ENCODE measurements at regions not wholly inside any gene's neighbourhood (a gene's known extent, or its start where the extent isn't known, plus 50 kb on each side); places are given as distances from the start of the nearest gene placed in this dataset.

DNA sequence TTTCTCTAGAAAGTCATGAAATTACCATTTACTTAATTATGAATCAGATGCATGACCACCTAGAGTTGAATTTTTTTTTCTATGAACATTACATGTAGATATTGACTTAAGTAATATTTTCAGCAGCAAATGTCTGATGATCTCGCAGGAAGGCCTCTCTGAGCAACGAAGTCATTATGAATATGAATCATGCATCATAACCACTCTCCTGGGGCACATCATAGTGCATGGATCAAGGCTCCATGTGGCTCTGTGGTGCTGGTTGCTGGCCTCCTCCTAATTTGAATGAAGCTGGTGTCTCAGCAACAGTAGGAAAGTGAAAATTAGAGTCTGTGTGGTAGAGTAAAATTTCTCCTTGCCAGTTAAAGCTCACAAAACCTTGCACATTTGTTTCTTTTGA, 121.4 kb upstream of the INHBA start:
- TF ChIP-seq, protein P1, sequence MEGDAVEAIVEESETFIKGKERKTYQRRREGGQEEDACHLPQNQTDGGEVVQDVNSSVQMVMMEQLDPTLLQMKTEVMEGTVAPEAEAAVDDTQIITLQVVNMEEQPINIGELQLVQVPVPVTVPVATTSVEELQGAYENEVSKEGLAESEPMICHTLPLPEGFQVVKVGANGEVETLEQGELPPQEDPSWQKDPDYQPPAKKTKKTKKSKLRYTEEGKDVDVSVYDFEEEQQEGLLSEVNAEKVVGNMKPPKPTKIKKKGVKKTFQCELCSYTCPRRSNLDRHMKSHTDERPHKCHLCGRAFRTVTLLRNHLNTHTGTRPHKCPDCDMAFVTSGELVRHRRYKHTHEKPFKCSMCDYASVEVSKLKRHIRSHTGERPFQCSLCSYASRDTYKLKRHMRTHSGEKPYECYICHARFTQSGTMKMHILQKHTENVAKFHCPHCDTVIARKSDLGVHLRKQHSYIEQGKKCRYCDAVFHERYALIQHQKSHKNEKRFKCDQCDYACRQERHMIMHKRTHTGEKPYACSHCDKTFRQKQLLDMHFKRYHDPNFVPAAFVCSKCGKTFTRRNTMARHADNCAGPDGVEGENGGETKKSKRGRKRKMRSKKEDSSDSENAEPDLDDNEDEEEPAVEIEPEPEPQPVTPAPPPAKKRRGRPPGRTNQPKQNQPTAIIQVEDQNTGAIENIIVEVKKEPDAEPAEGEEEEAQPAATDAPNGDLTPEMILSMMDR (IDR thresholded peaks at IDR 0.05 in 8 of 11, conservative IDR thresholded peaks at IDR 0.05 in 3 of 11), result no peak
- no peak for TF ChIP-seq POLR2A (IDR thresholded peaks at IDR 0.05)
- no peak for TF ChIP-seq POLR2AphosphoS5 (IDR thresholded peaks at IDR 0.05)

All from spleen (tissue), 7 donors.